CD4-positive, alpha-beta T cell treated with Interferon alpha-2 for 1 hour (primary cell): ENCODE measurements at regions not wholly inside any gene's neighbourhood (a gene's known extent, or its start where the extent isn't known, plus 50 kb on each side); places are given as distances from the start of the nearest gene placed in this dataset.

Experiments
- DNase-seq, 2 donors: peaks; one replicate each; pipeline ENCODE4 v3.0.0-alpha.2; 2020 to 2022

GRCh38 chr4:74651198-74651597 is 143.1 kb downstream of the BTC start:
- DNase-seq = no peak

- no peak for DNase-seq
Observed at GRCh38 chr4:74653331-74654229, 140.7 kb downstream of the BTC start.

- no peak for DNase-seq
Observed at GRCh38 chr4:74654230-74654681, 140.1 kb downstream of the BTC start.

- no peak for DNase-seq
Observed at GRCh38 chr4:74656596-74656995, 137.7 kb downstream of the BTC start.

GRCh38 chr4:74658116-74658515 is 136.2 kb downstream of the BTC start:
- no peak for DNase-seq

GRCh38 chr4:74659576-74660411 is 134.5 kb downstream of the BTC start:
- no peak for DNase-seq

- no peak for DNase-seq
Observed at GRCh38 chr4:74660866-74661265, 133.5 kb downstream of the BTC start.

- DNase-seq = no peak
Observed at GRCh38 chr4:74661427-74662201, 132.7 kb downstream of the BTC start.

- no peak for DNase-seq
Observed at GRCh38 chr4:74663631-74664030, 130.7 kb downstream of the BTC start.

GRCh38 chr4:74665346-74665745 is 129.0 kb downstream of the BTC start:
- no peak for DNase-seq

- DNase-seq = no peak
Observed at GRCh38 chr4:74665876-74666275, 128.4 kb downstream of the BTC start.

GRCh38 chr4:74667438-74667837 is 126.9 kb downstream of the BTC start:
- DNase-seq = no peak

GRCh38 chr4:74667944-74668343 is 126.4 kb downstream of the BTC start:
- DNase-seq = no peak

- no peak for DNase-seq
Observed at GRCh38 chr4:74669702-74670101, 124.6 kb downstream of the BTC start.

- no peak for DNase-seq
Observed at GRCh38 chr4:74670583-74670982, 123.7 kb downstream of the BTC start.

GRCh38 chr4:74671080-74671698 is 123.1 kb downstream of the BTC start:
- peak; percentile 33 to 58 for DNase-seq

- no peak for DNase-seq
Observed at GRCh38 chr4:74674750-74675149, 119.6 kb downstream of the BTC start.

GRCh38 chr4:74675673-74676279 is 118.5 kb downstream of the BTC start:
- DNase-seq = peak in 1 of 2 donors; percentile 33

- no peak for DNase-seq
Observed at GRCh38 chr4:74682567-74683359, 111.6 kb downstream of the BTC start.

GRCh38 chr4:74692972-74693371 is 101.4 kb downstream of the BTC start:
- no peak for DNase-seq
